ENCODE measurements at regions not wholly inside any gene's neighbourhood (a gene's known extent, or its start where the extent isn't known, plus 50 kb on each side); places are given as distances from the start of the nearest gene placed in this dataset.
A peak's percentile ranks its signal among the peaks of the same experiment; 100 is the strongest.

DNA sequence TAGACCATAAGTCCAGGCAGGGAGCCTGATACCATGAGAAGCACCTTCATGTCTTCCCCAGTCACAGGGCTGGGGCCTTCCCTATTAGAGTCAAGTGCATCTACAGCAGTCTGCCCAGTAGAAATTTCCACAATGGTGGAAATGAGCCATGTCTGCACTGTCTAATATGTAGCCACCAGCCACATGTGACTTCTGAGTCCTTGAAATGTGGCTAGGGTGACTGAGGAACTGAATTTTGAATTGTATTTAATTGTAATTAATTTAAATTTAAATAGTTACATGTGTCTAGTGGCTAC lies 300.2 kb downstream of the CLIC5 start:
- H3K4me1 ChIP-seq: no peaks in the 10 kb centered on the region

GRCh38 chr6:45714741-45715507 lies 300.7 kb downstream of the CLIC5 start:
- intact Hi-C loops (cut with DNase I): loop anchor here (5.0 to 10.0 kb wide), 3 partner anchors 290 to 1240 kb away; no protein-coding TSS in a partner anchor

More for the DNA sequence above, 300.2 kb downstream of the CLIC5 start:
- no peak overlapping the region for H3K27ac ChIP-seq
- no peak overlapping the region for H3K4me3 ChIP-seq (replicated peaks in 1 of 3)
- DNase-seq: no peak
- H3K9me3 ChIP-seq: no peaks in the 10 kb centered on the region
- TF ChIP-seq POLR2A (IDR thresholded peaks at IDR 0.05) (no peak), CTCF (IDR thresholded peaks at IDR 0.05) (no peak)
- H3K36me3 ChIP-seq: no peaks in the 10 kb centered on the region
- H3K27me3 ChIP-seq: no peaks in the 10 kb centered on the region
- intact Hi-C loops (cut with DNase I): loop anchor here (5.0 to 10.0 kb wide), 3 partner anchors 291 to 1241 kb away; no protein-coding TSS in a partner anchor

DNA sequence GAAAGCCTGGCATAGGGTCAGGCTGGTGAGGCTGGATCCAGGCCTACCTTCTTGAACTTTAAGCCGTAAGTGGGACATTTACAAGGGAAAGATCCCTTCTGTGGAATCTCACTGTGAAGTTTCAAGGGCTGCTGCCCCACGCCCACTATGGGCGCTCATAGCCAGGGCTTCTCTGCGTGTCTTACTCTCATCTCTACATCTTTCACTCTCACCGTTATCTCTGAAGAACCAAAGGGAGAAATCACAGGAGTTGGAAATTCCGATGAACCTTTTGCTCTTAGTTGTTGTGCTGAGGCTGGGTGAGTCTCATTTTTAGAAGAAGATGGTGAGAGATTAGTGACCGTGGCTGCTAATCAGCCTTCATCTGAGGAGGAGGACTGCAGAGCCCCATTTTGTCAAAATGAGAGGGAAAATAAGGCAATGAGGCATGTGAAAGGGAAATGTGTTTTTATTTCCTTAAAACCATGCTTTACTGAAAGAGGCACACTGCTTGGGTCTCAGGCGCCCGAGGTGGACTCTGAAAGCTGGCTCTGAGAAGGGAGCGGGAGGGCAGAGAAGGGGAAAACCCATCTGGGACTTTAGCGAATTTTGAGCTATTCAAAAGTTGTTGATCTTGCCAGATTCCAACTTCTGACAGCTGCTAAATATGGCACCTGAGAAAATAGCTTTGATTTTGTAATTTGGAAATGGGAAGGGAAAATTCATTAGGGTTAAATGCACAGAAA lies 301.5 kb downstream of the CLIC5 start:
- DNase-seq: no peak
- Histone ChIP-seq H3K4me3 (replicated peaks in 1 of 3) (no peak overlapping the region), H3K27ac (no peak overlapping the region), H3K4me1 (no peaks in the 10 kb centered on the region), H3K9me3 (no peaks in the 10 kb centered on the region), H3K36me3 (no peaks in the 10 kb centered on the region), H3K27me3 (no peaks in the 10 kb centered on the region)
- no peak for TF ChIP-seq CTCF (IDR thresholded peaks at IDR 0.05)
- TF ChIP-seq POLR2A (IDR thresholded peaks at IDR 0.05): no peak
- WGBS, 2 donors: 76 to 79% methylated on average over 11 of the region's 11 CpGs
- intact Hi-C loops (cut with DNase I): loop anchor here (10.0 kb wide), 2 partner anchors 289 to 1239 kb away; no protein-coding TSS in a partner anchor

More at GRCh38 chr6:45714741-45715507, 300.7 kb downstream of the CLIC5 start:
- WGBS, 2 donors: 17 to 18% methylated on average over 6 of the region's 6 CpGs
- Histone ChIP-seq H3K36me3 (no peaks in the 10 kb centered on the region), H3K27ac (no peak overlapping the region), H3K27me3 (no peaks in the 10 kb centered on the region), H3K4me1 (no peaks in the 10 kb centered on the region), H3K9me3 (no peaks in the 10 kb centered on the region), H3K4me3 (replicated peaks in 1 of 3) (no peak overlapping the region)
- peak; percentile 49 to 52 for DNase-seq
- TF ChIP-seq POLR2A (IDR thresholded peaks at IDR 0.05): no peak
- peak; percentile 40 to 88 (median 76) for TF ChIP-seq CTCF (IDR thresholded peaks at IDR 0.05)
